ENCODE measurements at regions not wholly inside any gene's neighbourhood (a gene's known extent, or its start where the extent isn't known, plus 50 kb on each side); places are given as distances from the start of the nearest gene placed in this dataset.

DNA sequence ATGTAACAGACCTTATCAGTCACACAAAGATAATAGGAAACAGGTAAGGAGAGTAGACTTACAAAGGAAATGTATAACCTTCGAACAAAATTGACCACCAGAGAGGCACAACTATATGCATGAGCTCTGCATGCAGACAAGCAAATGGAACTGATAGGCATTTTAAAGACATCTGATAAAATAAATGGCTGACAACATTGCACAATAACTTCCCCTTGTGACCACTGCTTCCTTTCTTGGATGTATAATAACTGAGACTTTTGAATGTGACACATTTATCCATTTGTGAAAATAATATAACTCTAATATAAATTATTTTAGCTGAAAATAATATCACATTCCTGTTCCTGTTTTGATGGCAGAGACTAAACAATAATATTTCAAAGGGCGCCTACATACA lies 654.2 kb upstream of the STEAP1 start:
- TF ChIP-seq POLR2A (conservative IDR thresholded peaks at IDR 0.05), result no peak
- TF ChIP-seq TAF1 (IDR thresholded peaks at IDR 0.05; ENCODE audit: control insufficient read depth, extremely low read depth, insufficient read depth, low read length, severe bottlenecking), result no peak
- TF ChIP-seq, protein P1, sequence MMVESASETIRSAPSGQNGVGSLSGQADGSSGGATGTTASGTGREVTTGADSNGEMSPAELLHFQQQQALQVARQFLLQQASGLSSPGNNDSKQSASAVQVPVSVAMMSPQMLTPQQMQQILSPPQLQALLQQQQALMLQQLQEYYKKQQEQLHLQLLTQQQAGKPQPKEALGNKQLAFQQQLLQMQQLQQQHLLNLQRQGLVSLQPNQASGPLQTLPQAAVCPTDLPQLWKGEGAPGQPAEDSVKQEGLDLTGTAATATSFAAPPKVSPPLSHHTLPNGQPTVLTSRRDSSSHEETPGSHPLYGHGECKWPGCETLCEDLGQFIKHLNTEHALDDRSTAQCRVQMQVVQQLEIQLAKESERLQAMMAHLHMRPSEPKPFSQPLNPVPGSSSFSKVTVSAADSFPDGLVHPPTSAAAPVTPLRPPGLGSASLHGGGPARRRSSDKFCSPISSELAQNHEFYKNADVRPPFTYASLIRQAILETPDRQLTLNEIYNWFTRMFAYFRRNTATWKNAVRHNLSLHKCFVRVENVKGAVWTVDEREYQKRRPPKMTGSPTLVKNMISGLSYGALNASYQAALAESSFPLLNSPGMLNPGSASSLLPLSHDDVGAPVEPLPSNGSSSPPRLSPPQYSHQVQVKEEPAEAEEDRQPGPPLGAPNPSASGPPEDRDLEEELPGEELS (CRISPR knock-in tag; IDR thresholded peaks at IDR 0.05; ENCODE audit: borderline replicate concordance), result no peak
- TF ChIP-seq CTCF (IDR thresholded peaks at IDR 0.05 in 2 of 3, conservative IDR thresholded peaks at IDR 0.05 in 1 of 3; ENCODE audit: insufficient read depth in 2 of 3, low read depth in 1 of 3, low read length in 3 of 3), result no peak

Measured in K562 (cell line).